ENCODE measurements at regions not wholly inside any gene's neighbourhood (a gene's known extent, or its start where the extent isn't known, plus 50 kb on each side); places are given as distances from the start of the nearest gene placed in this dataset.

DNA sequence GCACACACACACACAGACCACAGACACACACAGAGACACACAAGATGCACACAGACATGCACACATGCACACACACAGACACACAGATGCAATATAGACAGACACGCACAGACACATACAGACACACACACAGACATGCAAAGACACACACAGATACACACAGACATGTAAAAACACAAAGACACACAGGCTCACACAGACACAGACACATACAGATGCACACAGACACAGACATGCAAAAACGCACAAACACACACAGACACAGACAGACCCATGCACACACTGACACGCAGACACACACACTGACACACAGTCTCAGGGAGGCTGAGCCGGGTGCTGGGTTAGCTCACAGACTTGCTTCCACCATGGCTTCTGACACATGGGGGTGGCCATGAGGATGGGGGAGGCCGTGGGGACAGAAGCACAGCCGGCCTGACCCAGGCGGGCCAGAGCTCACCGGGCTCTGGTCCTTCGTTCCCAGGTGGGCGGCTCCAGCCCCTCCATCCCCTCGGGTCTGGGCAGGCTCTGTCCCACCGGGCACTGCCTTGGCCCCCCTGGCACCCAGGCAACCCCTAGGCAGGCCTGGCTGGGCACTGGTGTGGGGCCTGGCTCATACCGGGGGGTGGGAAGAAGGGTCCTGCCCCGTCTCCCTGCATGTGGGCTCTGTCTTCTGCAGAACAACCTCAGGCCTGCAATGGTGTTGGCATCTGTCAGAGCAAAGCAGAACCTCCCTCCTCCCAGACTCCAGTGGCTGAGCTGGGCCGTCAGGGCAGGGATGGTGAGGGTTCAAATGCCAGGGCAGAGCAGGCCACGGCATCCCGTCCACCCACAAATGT, 1489.5 kb downstream of the BRD1 start:
- Histone ChIP-seq H3K27me3 (ENCODE audit: control insufficient read depth in 1 of 2, insufficient read depth in 2 of 2, low read length in 2 of 2) (peaks cover 9 to 61% of the 10 kb centered on the region in 2 experiments; a peak in 3 of 5 replicates), H3K4me1 (ENCODE audit: insufficient read depth, low read length) (no peaks in the 10 kb centered on the region), H3K9ac (ENCODE audit: insufficient read depth, low read depth, low read length) (no peak overlapping the region), H3K79me2 (ENCODE audit: insufficient read depth, low read length) (no peaks in the 10 kb centered on the region), H3K9me3 (ENCODE audit: low read length) (no peaks in the 10 kb centered on the region), H3K36me3 (replicated peaks in 1 of 2; ENCODE audit: control insufficient read depth in 1 of 2, insufficient read depth in 2 of 2, low read length in 2 of 2) (no peaks in the 10 kb centered on the region), H4K20me1 (ENCODE audit: insufficient read depth, low read length) (no peaks in the 10 kb centered on the region), H3K4me2 (ENCODE audit: low read depth, low read length) (no peak overlapping the region), H3K27ac (ENCODE audit: extremely low read length, insufficient read depth, low read length) (no peak overlapping the region), H3K4me3 (replicated peaks in 1 of 3; ENCODE audit: insufficient read depth in 1 of 3, low read depth in 2 of 3, low read length in 3 of 3) (no peak overlapping the region), H2AFZ (ENCODE audit: low read length) (no peak overlapping the region)
- FAIRE-seq (no peak), DNase-seq (ENCODE audit: low spot score) (no peak), ATAC-seq (no peak)
- POLR2A ChIA-PET, result no interaction called here
- CTCF ChIA-PET (ENCODE audit: low intra/inter-chr PET ratio, low total read pairs), result no interaction called here
- intact Hi-C loops (cut with micrococcal nuclease; ENCODE audit: unreplicated experiment), result no loop called here
- 24% methylated on average over 3 of the region's 17 CpGs for WGBS (ENCODE audit: low lambda C conversion rate)
- in situ Hi-C loops (cut with HindIII; ENCODE audit: extremely low pct_ligation_motif_present, low pct_unique_long_range_greater_than_20kb), result no loop called here
- BruUV-seq (replicated peaks), result no TSS peak
- TF ChIP-seq, protein P1, sequence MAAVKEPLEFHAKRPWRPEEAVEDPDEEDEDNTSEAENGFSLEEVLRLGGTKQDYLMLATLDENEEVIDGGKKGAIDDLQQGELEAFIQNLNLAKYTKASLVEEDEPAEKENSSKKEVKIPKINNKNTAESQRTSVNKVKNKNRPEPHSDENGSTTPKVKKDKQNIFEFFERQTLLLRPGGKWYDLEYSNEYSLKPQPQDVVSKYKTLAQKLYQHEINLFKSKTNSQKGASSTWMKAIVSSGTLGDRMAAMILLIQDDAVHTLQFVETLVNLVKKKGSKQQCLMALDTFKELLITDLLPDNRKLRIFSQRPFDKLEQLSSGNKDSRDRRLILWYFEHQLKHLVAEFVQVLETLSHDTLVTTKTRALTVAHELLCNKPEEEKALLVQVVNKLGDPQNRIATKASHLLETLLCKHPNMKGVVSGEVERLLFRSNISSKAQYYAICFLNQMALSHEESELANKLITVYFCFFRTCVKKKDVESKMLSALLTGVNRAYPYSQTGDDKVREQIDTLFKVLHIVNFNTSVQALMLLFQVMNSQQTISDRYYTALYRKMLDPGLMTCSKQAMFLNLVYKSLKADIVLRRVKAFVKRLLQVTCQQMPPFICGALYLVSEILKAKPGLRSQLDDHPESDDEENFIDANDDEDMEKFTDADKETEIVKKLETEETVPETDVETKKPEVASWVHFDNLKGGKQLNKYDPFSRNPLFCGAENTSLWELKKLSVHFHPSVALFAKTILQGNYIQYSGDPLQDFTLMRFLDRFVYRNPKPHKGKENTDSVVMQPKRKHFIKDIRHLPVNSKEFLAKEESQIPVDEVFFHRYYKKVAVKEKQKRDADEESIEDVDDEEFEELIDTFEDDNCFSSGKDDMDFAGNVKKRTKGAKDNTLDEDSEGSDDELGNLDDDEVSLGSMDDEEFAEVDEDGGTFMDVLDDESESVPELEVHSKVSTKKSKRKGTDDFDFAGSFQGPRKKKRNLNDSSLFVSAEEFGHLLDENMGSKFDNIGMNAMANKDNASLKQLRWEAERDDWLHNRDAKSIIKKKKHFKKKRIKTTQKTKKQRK (IDR thresholded peaks at IDR 0.05; ENCODE audit: low read length), result no peak
- TF ChIP-seq PRMT3 (CRISPR knock-in tag; IDR thresholded peaks at IDR 0.05; ENCODE audit: borderline replicate concordance, low read depth) (no peak), MED8 (CRISPR knock-in tag; IDR thresholded peaks at IDR 0.05; ENCODE audit: insufficient replicate concordance) (no peak), ZNF3 (CRISPR knock-in tag; IDR thresholded peaks at IDR 0.05) (no peak), KLF9 (CRISPR knock-in tag; IDR thresholded peaks at IDR 0.05; ENCODE audit: low read depth) (no peak), MTF1 (CRISPR knock-in tag; IDR thresholded peaks at IDR 0.05) (no peak), SAFB2 (CRISPR knock-in tag; IDR thresholded peaks at IDR 0.05; ENCODE audit: borderline replicate concordance, low read depth) (no peak), SOX5 (CRISPR knock-in tag; IDR thresholded peaks at IDR 0.05; ENCODE audit: borderline replicate concordance) (no peak), MAFG (CRISPR knock-in tag; IDR thresholded peaks at IDR 0.05) (no peak), SALL1 (CRISPR knock-in tag; IDR thresholded peaks at IDR 0.05) (no peak)
- TF ChIP-seq, protein P2, sequence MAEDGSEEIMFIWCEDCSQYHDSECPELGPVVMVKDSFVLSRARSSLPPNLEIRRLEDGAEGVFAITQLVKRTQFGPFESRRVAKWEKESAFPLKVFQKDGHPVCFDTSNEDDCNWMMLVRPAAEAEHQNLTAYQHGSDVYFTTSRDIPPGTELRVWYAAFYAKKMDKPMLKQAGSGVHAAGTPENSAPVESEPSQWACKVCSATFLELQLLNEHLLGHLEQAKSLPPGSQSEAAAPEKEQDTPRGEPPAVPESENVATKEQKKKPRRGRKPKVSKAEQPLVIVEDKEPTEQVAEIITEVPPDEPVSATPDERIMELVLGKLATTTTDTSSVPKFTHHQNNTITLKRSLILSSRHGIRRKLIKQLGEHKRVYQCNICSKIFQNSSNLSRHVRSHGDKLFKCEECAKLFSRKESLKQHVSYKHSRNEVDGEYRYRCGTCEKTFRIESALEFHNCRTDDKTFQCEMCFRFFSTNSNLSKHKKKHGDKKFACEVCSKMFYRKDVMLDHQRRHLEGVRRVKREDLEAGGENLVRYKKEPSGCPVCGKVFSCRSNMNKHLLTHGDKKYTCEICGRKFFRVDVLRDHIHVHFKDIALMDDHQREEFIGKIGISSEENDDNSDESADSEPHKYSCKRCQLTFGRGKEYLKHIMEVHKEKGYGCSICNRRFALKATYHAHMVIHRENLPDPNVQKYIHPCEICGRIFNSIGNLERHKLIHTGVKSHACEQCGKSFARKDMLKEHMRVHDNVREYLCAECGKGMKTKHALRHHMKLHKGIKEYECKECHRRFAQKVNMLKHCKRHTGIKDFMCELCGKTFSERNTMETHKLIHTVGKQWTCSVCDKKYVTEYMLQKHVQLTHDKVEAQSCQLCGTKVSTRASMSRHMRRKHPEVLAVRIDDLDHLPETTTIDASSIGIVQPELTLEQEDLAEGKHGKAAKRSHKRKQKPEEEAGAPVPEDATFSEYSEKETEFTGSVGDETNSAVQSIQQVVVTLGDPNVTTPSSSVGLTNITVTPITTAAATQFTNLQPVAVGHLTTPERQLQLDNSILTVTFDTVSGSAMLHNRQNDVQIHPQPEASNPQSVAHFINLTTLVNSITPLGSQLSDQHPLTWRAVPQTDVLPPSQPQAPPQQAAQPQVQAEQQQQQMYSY (CRISPR knock-in tag; IDR thresholded peaks at IDR 0.05), result no peak
- TF ChIP-seq, protein P3, sequence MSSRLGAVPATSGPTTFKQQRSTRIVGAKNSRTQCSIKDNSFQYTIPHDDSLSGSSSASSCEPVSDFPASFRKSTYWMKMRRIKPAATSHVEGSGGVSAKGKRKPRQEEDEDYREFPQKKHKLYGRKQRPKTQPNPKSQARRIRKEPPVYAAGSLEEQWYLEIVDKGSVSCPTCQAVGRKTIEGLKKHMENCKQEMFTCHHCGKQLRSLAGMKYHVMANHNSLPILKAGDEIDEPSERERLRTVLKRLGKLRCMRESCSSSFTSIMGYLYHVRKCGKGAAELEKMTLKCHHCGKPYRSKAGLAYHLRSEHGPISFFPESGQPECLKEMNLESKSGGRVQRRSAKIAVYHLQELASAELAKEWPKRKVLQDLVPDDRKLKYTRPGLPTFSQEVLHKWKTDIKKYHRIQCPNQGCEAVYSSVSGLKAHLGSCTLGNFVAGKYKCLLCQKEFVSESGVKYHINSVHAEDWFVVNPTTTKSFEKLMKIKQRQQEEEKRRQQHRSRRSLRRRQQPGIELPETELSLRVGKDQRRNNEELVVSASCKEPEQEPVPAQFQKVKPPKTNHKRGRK (CRISPR knock-in tag; IDR thresholded peaks at IDR 0.05), result no peak
- TF ChIP-seq, protein P4, sequence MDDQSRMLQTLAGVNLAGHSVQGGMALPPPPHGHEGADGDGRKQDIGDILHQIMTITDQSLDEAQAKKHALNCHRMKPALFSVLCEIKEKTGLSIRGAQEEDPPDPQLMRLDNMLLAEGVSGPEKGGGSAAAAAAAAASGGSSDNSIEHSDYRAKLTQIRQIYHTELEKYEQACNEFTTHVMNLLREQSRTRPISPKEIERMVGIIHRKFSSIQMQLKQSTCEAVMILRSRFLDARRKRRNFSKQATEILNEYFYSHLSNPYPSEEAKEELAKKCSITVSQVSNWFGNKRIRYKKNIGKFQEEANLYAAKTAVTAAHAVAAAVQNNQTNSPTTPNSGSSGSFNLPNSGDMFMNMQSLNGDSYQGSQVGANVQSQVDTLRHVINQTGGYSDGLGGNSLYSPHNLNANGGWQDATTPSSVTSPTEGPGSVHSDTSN (CRISPR knock-in tag; IDR thresholded peaks at IDR 0.05; ENCODE audit: borderline replicate concordance), result no peak

All from HepG2 (cell line).